GM12875 (cell line): ENCODE measurements at regions not wholly inside any gene's neighbourhood (a gene's known extent, or its start where the extent isn't known, plus 50 kb on each side); places are given as distances from the start of the nearest gene placed in this dataset.

ENCODE experiments used
- H3K4me3 ChIP-seq: one replicate; pipeline ENCODE4 v1.5.1; 2011; ENCODE audit warnings: low read depth, low read length, control low read depth
- CTCF ChIP-seq: IDR thresholded peaks from 2 replicates; pipeline ENCODE4 v1.5.1; 2011; ENCODE audit warnings: low read depth, mild to moderate bottlenecking, control low read depth, inconsistent platforms, low read length, moderate library complexity, borderline replicate concordance; ENCODE audit not compliant: insufficient read depth

GRCh38 chr2:84197901-84198300 lies 261.2 kb downstream of the SUCLG1 start:
- H3K4me3 ChIP-seq, result no peak overlapping the region
- no peak for TF ChIP-seq CTCF

GRCh38 chr2:84194949-84195644 lies 264.0 kb downstream of the SUCLG1 start:
- TF ChIP-seq CTCF, result no peak
- H3K4me3 ChIP-seq, result no peak overlapping the region

GRCh38 chr2:84194181-84194580 lies 264.9 kb downstream of the SUCLG1 start:
- TF ChIP-seq CTCF, result no peak
- no peak overlapping the region for H3K4me3 ChIP-seq

GRCh38 chr2:84187258-84187657 lies 271.8 kb downstream of the SUCLG1 start:
- no peak overlapping the region for H3K4me3 ChIP-seq
- no peak for TF ChIP-seq CTCF

- TF ChIP-seq CTCF, result no peak
- H3K4me3 ChIP-seq, result no peak overlapping the region
Measured at GRCh38 chr2:84181927-84182326, 277.2 kb downstream of the SUCLG1 start.

- no peak for TF ChIP-seq CTCF
- no peak overlapping the region for H3K4me3 ChIP-seq
Measured at GRCh38 chr2:84177733-84178132, 281.3 kb downstream of the SUCLG1 start.

GRCh38 chr2:84175970-84176369 lies 283.1 kb downstream of the SUCLG1 start:
- no peak for TF ChIP-seq CTCF
- no peak overlapping the region for H3K4me3 ChIP-seq
